GM03348 (cell line): ENCODE measurements at regions not wholly inside any gene's neighbourhood (a gene's known extent, or its start where the extent isn't known, plus 50 kb on each side); places are given as distances from the start of the nearest gene placed in this dataset.

Source experiments
- DNase-seq: peaks from one replicate; pipeline ENCODE4 v3.0.0; 2012; ENCODE audit warnings: low spot score

DNA sequence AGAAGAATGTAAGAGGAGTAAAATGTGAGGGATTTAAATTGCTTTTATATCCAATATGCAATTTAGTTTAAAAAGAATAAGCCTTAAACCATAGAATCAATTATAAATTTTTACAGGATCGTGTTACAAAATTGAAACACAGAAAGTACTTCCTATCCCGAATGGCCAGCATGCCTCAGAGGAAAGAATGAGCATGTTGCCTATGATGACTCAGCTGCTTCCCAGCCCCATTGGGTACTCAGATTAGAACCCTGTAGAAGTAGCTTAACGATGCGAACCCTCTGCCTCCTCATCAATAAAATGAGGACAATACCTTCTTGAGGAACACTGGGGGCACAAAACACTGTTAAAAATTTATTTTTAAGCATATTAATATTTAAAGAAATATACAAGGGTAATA lies 113.4 kb upstream of the CDK1 start:
- DNase-seq, result no peak

GRCh38 chr10:60663850-60664249 lies 114.4 kb upstream of the CDK1 start:
- no peak for DNase-seq

- DNase-seq, result no peak
Observed at GRCh38 chr10:60662917-60663614, 115.2 kb upstream of the CDK1 start.

- peak; percentile 38 for DNase-seq
Observed at GRCh38 chr10:60661637-60662036, 116.6 kb upstream of the CDK1 start.

DNA sequence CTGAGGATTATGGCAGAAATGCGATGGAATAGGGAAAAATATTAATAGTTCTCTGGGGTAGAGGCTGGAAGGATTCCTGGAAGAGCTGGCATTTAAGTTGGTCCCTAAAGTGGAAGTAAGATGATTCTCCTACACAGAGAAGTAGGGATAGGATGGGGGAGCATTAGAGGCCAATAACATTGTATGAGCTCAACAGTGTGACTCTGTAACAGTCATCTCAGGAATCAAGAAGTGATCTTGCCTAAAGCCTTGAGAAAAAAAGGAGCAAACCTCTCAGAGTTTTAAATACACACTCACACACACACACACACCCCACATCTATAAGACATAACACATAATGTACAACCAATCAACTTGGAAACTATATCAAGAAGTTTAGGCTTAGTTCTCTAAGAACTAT lies 117.7 kb upstream of the CDK1 start:
- DNase-seq, result no peak

- DNase-seq, result no peak
Observed at GRCh38 chr10:60654813-60655464, 123.3 kb upstream of the CDK1 start.

DNA sequence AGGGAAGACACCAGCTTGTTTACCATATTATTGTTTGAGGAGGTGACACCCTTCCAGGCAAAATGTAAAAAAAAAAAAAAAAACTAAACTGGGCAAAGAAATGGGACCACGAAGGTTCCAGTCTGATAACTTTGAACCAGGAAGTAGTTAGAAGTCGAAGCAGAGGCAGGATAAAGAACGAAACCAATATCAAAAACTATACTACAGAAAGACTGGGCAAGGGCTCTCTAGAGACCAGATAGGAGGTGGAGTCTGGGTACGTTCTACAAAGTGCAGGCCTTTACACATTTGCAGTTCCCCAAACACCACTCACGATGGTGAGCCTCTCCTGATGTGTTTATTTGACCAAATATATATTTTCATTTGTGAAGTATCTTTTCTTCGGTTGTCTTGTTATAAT lies 125.7 kb upstream of the CDK1 start:
- no peak for DNase-seq

- no peak for DNase-seq
Observed at GRCh38 chr10:60650378-60650800, 127.9 kb upstream of the CDK1 start.

- no peak for DNase-seq
Observed at GRCh38 chr10:60649485-60650377, 128.5 kb upstream of the CDK1 start.

DNA sequence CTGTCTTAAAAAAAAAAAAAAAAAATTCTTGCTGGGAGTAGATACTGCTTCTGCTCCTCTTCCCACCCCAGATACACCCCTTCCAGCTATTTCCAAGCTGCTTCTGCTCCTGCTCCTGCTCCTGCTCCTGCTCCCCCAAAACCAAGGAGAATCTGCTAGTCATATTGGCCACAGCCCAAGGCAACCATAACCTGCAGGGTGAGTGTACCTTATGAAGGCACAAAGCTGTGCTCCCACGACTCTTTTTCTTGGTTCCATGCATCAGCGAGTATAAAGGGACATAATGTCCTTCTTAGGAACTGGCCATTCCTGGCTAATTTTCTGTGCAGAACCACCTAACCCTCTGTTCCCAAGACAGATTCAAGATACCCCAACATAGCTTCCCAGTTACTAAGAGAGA lies 129.5 kb upstream of the CDK1 start:
- no peak for DNase-seq

GRCh38 chr10:60646966-60647796 lies 131.1 kb upstream of the CDK1 start:
- DNase-seq, result peak; percentile 59

DNA sequence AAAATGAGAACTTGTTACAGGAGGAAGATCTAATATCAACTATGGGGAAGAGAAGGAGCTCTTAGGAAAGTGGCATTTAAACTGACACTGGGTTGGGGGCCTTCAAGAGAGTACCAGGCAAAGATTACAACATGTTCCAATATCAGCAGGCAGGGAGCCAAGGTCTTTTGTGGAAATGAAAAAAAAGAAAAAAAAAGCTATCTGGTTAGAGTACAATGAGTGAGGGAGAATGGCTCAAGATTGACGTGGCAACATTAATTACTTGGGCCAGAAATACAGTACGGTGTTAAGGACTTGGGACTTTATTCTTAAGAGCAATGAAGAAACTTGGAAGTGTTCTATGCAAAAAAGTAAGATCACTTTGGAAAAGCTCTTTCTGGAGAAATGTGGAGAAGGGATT lies 132.3 kb upstream of the CDK1 start:
- no peak for DNase-seq

DNA sequence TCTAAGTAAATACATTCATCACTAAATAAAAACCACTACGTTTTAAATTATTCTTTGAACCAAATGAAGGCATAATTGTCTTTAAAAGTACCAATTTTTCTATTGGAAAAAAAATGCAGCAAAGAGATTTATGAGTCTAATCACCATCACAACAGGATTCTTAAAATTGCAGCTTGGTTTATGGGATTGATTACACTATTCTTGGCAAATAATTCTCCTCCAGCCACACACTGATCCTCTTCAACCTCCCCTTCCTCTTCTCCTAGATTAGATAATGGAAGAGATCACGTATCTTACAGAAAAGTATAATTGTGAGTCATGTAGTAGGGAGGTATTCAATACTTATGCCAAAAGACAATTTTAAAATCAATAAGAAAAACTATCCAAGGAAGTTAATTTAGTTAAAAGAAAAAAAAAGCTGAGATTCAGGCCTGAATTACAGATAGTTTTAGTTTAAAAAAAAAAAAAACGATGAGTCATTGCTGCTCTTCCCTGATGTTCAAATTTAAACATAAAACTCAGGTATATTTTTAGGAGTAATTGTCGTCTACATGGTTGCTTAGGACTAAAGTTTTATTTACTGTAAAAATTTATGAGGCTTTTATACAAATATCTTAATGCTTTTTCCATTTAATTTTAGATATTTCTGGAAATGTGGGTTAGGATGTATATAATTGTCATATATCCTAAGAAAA lies 133.7 kb upstream of the CDK1 start:
- DNase-seq, result no peak

GRCh38 chr10:60643874-60644273 lies 134.4 kb upstream of the CDK1 start:
- DNase-seq, result no peak

DNA sequence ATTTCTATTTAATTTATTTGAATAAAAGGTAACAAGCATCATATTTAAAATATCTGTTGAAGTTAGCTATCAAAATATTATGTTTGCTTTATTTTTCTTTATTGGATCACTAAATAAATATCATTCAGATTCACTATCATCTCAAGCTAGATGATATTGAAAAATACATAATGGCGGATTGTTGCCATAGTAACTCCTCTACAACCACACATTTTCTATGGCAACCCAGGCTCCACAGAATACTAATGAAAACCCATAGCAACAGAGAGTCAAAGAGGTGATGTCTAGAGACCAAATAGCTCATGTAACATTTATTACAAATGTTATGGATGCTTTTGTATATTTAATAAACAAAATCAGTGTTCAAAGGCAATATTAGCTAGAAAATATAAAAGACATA lies 148.9 kb upstream of the CDK1 start:
- no peak for DNase-seq

DNA sequence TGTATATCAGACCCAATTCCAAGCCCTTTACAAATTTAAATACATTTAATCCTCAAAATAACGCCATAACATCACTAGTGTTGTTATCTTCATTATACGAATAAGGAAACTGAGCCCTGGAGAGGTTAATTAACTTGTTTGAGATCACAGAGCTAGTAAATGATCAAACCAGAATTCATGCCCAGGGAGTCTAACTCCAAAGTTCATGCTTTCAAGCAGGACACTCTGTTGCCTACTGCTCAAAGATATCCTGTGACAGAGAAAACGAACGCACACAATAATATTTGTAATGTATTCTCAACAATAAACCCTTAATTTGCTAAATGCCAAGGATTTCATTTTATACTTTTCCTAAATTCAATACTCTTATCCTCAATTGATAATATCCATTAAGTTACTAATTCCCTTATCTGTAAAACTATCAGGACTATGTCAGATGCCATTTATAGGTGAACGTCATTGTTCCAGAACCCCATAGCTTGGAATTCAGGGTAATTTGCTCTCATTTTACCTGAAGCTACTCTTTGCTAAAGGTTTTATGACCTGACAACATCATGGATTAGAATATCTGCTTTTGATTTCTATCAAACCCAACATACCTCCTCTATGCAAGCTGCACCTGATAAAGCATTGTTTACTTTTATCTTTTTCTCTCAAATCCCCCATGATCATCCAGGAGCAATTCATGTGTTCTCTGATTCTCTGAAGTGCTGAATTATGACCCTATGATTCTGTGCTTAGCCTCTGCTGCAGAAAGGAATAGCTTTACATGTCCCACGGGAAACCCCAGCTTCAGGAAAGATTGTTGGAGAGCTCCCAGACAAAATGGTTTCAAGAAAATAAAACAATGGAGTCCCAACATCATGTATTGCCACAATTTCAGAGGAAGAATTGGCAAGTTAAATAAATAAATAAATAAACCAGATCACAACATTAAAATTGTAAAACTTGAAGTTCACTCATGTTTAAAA lies 150.2 kb upstream of the CDK1 start:
- DNase-seq, result no peak

GRCh38 chr10:60626037-60626436 lies 152.2 kb upstream of the CDK1 start:
- DNase-seq, result no peak

DNA sequence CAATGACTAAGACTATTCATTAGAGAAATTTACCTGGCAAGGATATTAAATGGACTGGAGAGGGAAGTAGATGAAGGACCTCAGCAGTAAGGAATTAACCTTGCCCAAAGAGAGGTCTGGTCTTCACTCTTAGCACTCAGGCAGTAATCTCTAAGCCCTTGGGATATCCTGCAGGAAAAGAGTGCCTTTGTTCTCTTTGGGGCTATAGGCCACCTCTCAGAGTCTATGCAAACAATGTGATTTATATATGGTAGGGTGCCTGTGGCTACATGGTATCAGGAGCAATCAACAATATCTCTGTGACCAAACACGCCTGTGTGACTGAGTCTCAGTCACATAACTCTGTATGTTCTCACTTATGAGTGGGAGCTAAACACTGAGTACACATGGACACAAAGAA lies 154.7 kb upstream of the CDK1 start:
- DNase-seq, result no peak

- DNase-seq, result no peak
Observed at GRCh38 chr10:60621018-60621417, 157.3 kb upstream of the CDK1 start.

DNA sequence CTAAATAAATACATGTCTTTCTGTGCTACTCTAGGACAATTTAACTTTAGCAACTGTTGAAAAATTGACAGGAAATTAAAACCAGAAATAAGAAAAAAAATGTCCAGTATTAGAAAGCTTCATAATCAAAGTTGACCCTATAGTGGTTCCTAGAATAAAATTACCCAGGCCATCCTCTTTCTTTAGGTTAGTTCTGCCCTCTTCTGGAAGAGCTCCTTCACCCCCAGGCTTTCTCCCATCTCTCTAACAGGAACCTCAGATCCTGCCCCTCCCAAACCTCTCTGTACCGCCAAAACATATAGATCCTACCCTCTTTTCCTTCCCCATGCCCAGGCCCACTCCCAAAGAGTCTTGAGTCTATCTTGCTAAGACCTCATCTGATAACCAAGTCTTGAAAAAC lies 159.4 kb upstream of the CDK1 start:
- DNase-seq, result no peak
